ENCODE measurements at regions not wholly inside any gene's neighbourhood (a gene's known extent, or its start where the extent isn't known, plus 50 kb on each side); places are given as distances from the start of the nearest gene placed in this dataset.

GRCh38 chr10:52906046-52906445 is 133.5 kb upstream of the MBL2 start:
- no peaks in the 10 kb centered on the region for H3K9me3 ChIP-seq
- H3K27me3 ChIP-seq (ENCODE audit: low read depth) = no peaks in the 10 kb centered on the region
- H3K4me1 ChIP-seq = peaks cover 11% of the 10 kb centered on the region
- no peak overlapping the region for H3K4me3 ChIP-seq
- in situ Hi-C loops (cut with MboI; ENCODE audit: low sequenced_read_pairs) = no loop called here
- no peaks in the 10 kb centered on the region for H3K36me3 ChIP-seq (replicated peaks)
- no peak for DNase-seq (ENCODE audit: low spot score in 2 of 2)

GRCh38 chr10:52903397-52903938 is 130.9 kb upstream of the MBL2 start:
- DNase-seq (ENCODE audit: low spot score in 2 of 2) = peak; percentile 47 to 82
- Histone ChIP-seq H3K9me3 (no peaks in the 10 kb centered on the region), H3K4me3 (no peak overlapping the region), H3K36me3 (replicated peaks) (no peaks in the 10 kb centered on the region), H3K4me1 (peaks cover 11% of the 10 kb centered on the region), H3K27me3 (ENCODE audit: low read depth) (no peaks in the 10 kb centered on the region)
- in situ Hi-C loops (cut with MboI; ENCODE audit: low sequenced_read_pairs) = no loop called here

GRCh38 chr10:52900593-52900992 is 128.0 kb upstream of the MBL2 start:
- Histone ChIP-seq H3K27me3 (ENCODE audit: low read depth) (no peaks in the 10 kb centered on the region), H3K36me3 (replicated peaks) (no peaks in the 10 kb centered on the region), H3K9me3 (no peaks in the 10 kb centered on the region), H3K4me3 (no peak overlapping the region), H3K4me1 (peaks cover 11% of the 10 kb centered on the region)
- in situ Hi-C loops (cut with MboI; ENCODE audit: low sequenced_read_pairs) = no loop called here
- DNase-seq (ENCODE audit: low spot score in 2 of 2) = no peak

GRCh38 chr10:52897162-52897561 is 124.6 kb upstream of the MBL2 start:
- no peaks in the 10 kb centered on the region for H3K4me1 ChIP-seq
- no peaks in the 10 kb centered on the region for H3K9me3 ChIP-seq
- in situ Hi-C loops (cut with MboI; ENCODE audit: low sequenced_read_pairs) = no loop called here
- DNase-seq (ENCODE audit: low spot score in 2 of 2) = no peak
- no peaks in the 10 kb centered on the region for H3K36me3 ChIP-seq (replicated peaks)
- no peak overlapping the region for H3K4me3 ChIP-seq
- no peaks in the 10 kb centered on the region for H3K27me3 ChIP-seq (ENCODE audit: low read depth)

- no peak for DNase-seq (ENCODE audit: low spot score in 2 of 2)
- in situ Hi-C loops (cut with MboI; ENCODE audit: low sequenced_read_pairs) = no loop called here
- Histone ChIP-seq H3K4me3 (no peak overlapping the region), H3K9me3 (no peaks in the 10 kb centered on the region), H3K4me1 (no peaks in the 10 kb centered on the region), H3K36me3 (replicated peaks) (no peaks in the 10 kb centered on the region), H3K27me3 (ENCODE audit: low read depth) (no peaks in the 10 kb centered on the region)
These were observed 122.5 kb upstream of the MBL2 start for GRCh38 chr10:52895059-52895458.

- Histone ChIP-seq H3K36me3 (replicated peaks) (no peaks in the 10 kb centered on the region), H3K9me3 (no peaks in the 10 kb centered on the region), H3K4me1 (no peaks in the 10 kb centered on the region), H3K27me3 (ENCODE audit: low read depth) (no peaks in the 10 kb centered on the region), H3K4me3 (no peak overlapping the region)
- in situ Hi-C loops (cut with MboI; ENCODE audit: low sequenced_read_pairs) = no loop called here
- no peak for DNase-seq (ENCODE audit: low spot score in 2 of 2)
These were observed 117.7 kb upstream of the MBL2 start for GRCh38 chr10:52890281-52890680.

GRCh38 chr10:52889611-52890010 is 117.0 kb upstream of the MBL2 start:
- Histone ChIP-seq H3K9me3 (no peaks in the 10 kb centered on the region), H3K4me1 (no peaks in the 10 kb centered on the region), H3K4me3 (no peak overlapping the region), H3K36me3 (replicated peaks) (no peaks in the 10 kb centered on the region), H3K27me3 (ENCODE audit: low read depth) (no peaks in the 10 kb centered on the region)
- DNase-seq (ENCODE audit: low spot score in 2 of 2) = no peak
- in situ Hi-C loops (cut with MboI; ENCODE audit: low sequenced_read_pairs) = no loop called here

- Histone ChIP-seq H3K9me3 (no peaks in the 10 kb centered on the region), H3K4me3 (no peak overlapping the region), H3K36me3 (replicated peaks) (no peaks in the 10 kb centered on the region), H3K4me1 (no peaks in the 10 kb centered on the region), H3K27me3 (ENCODE audit: low read depth) (no peaks in the 10 kb centered on the region)
- in situ Hi-C loops (cut with MboI; ENCODE audit: low sequenced_read_pairs) = no loop called here
- DNase-seq (ENCODE audit: low spot score in 2 of 2) = peak; percentile 64 to 67
These were observed 111.7 kb upstream of the MBL2 start for GRCh38 chr10:52883996-52884871.

- DNase-seq (ENCODE audit: low spot score in 2 of 2) = no peak
- in situ Hi-C loops (cut with MboI; ENCODE audit: low sequenced_read_pairs) = no loop called here
These were observed 106.7 kb upstream of the MBL2 start for GRCh38 chr10:52879091-52879807.

GRCh38 chr10:52877451-52877850 is 104.9 kb upstream of the MBL2 start:
- H3K9me3 ChIP-seq = no peaks in the 10 kb centered on the region
- DNase-seq (ENCODE audit: low spot score in 2 of 2) = no peak
- no peak overlapping the region for H3K4me3 ChIP-seq
- H3K36me3 ChIP-seq (replicated peaks) = no peaks in the 10 kb centered on the region
- H3K27me3 ChIP-seq (ENCODE audit: low read depth) = 0 out of 2 replicates have a peak, but pooled peaks cover 2% of the 10 kb centered on the region
- in situ Hi-C loops (cut with MboI; ENCODE audit: low sequenced_read_pairs) = no loop called here
- H3K4me1 ChIP-seq = no peaks in the 10 kb centered on the region

More at GRCh38 chr10:52879091-52879807, 106.7 kb upstream of the MBL2 start:
- no peaks in the 10 kb centered on the region for H3K9me3 ChIP-seq
- H3K4me1 ChIP-seq = no peaks in the 10 kb centered on the region
- H3K4me3 ChIP-seq = no peak overlapping the region
- no peaks in the 10 kb centered on the region for H3K36me3 ChIP-seq (replicated peaks)
- 0 out of 2 replicates have a peak, but pooled peaks cover 2% of the 10 kb centered on the region for H3K27me3 ChIP-seq (ENCODE audit: low read depth)

GRCh38 chr10:52875336-52875735 is 102.8 kb upstream of the MBL2 start:
- Histone ChIP-seq H3K36me3 (replicated peaks) (no peaks in the 10 kb centered on the region), H3K4me1 (no peaks in the 10 kb centered on the region), H3K9me3 (no peaks in the 10 kb centered on the region), H3K27me3 (ENCODE audit: low read depth) (0 out of 2 replicates have a peak, but pooled peaks cover 2% of the 10 kb centered on the region), H3K4me3 (no peak overlapping the region)
- no peak for DNase-seq (ENCODE audit: low spot score in 2 of 2)
- in situ Hi-C loops (cut with MboI; ENCODE audit: low sequenced_read_pairs) = no loop called here

- no peaks in the 10 kb centered on the region; the same call in 1 of the 2 replicates for H3K9me3 ChIP-seq
- no peaks in the 10 kb centered on the region for H3K36me3 ChIP-seq (replicated peaks)
- in situ Hi-C loops (cut with MboI; ENCODE audit: low sequenced_read_pairs) = no loop called here
- H3K27me3 ChIP-seq (ENCODE audit: low read depth) = 0 out of 2 replicates have a peak, but pooled peaks cover 2% of the 10 kb centered on the region
- DNase-seq (ENCODE audit: low spot score in 2 of 2) = no peak
- H3K4me1 ChIP-seq = no peaks in the 10 kb centered on the region
- no peak overlapping the region for H3K4me3 ChIP-seq
These were observed 102.0 kb upstream of the MBL2 start for GRCh38 chr10:52874581-52874980.

GRCh38 chr10:52871191-52871843 is 98.7 kb upstream of the MBL2 start:
- Histone ChIP-seq H3K36me3 (replicated peaks) (no peaks in the 10 kb centered on the region), H3K4me3 (no peak overlapping the region), H3K4me1 (no peaks in the 10 kb centered on the region), H3K27me3 (ENCODE audit: low read depth) (no peaks in the 10 kb centered on the region), H3K9me3 (no peaks in the 10 kb centered on the region; the same call in 1 of the 2 replicates)
- DNase-seq (ENCODE audit: low spot score in 2 of 2) = no peak
- in situ Hi-C loops (cut with MboI; ENCODE audit: low sequenced_read_pairs) = no loop called here

All from HAP-1 (cell line).